ENCODE measurements at regions not wholly inside any gene's neighbourhood (a gene's known extent, or its start where the extent isn't known, plus 50 kb on each side); places are given as distances from the start of the nearest gene placed in this dataset.

DNA sequence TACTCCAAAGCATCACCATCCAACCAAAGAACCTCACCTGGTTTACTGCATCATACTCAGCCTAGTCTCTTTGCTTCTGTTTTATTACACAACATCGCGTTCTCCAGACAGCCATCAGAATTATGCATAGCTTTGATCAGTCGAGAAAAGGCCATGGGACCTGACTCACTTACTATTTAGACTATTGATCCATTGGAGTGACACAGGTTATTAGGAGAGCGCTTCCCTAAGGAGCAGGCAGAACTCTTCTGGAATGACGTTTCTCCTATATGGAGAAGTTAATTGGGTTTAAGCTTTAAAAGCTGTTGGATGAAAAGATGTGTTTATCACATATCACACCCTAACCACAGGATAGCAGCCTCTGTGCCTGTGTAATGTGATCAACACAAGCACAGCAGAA, 649.1 kb upstream of the SLC10A2 start:
- H3K4me3 ChIP-seq (ENCODE audit: low read length): no peak overlapping the region
- peaks cover 2% of the 10 kb centered on the region for H3K9me3 Mint-ChIP-seq
- TF ChIP-seq, protein P1, sequence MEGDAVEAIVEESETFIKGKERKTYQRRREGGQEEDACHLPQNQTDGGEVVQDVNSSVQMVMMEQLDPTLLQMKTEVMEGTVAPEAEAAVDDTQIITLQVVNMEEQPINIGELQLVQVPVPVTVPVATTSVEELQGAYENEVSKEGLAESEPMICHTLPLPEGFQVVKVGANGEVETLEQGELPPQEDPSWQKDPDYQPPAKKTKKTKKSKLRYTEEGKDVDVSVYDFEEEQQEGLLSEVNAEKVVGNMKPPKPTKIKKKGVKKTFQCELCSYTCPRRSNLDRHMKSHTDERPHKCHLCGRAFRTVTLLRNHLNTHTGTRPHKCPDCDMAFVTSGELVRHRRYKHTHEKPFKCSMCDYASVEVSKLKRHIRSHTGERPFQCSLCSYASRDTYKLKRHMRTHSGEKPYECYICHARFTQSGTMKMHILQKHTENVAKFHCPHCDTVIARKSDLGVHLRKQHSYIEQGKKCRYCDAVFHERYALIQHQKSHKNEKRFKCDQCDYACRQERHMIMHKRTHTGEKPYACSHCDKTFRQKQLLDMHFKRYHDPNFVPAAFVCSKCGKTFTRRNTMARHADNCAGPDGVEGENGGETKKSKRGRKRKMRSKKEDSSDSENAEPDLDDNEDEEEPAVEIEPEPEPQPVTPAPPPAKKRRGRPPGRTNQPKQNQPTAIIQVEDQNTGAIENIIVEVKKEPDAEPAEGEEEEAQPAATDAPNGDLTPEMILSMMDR (conservative IDR thresholded peaks at IDR 0.05): no peak
- no peaks in the 10 kb centered on the region for H3K4me1 ChIP-seq (ENCODE audit: control insufficient read depth, insufficient read depth, low read length)
- peaks cover 7% of the 10 kb centered on the region for H3K4me1 Mint-ChIP-seq
- no peak overlapping the region for H3K27ac ChIP-seq (ENCODE audit: low read depth, low read length)
- H3K36me3 ChIP-seq (ENCODE audit: control insufficient read depth, insufficient read depth, low read length): no peaks in the 10 kb centered on the region
- H3K9ac ChIP-seq (ENCODE audit: extremely low read depth, low read length, poor library complexity, severe bottlenecking): no peak overlapping the region
- H3K36me3 Mint-ChIP-seq (ENCODE audit: low read depth): no peaks in the 10 kb centered on the region
- H3K27ac Mint-ChIP-seq: no peak overlapping the region
- no peak overlapping the region for H3K4me3 Mint-ChIP-seq
- H3K27me3 ChIP-seq (ENCODE audit: control insufficient read depth, insufficient read depth, low read length, poor library complexity, severe bottlenecking): no peaks in the 10 kb centered on the region
- DNase-seq: no peak
- peaks cover 4% of the 10 kb centered on the region for H3K9me3 ChIP-seq (ENCODE audit: control insufficient read depth, low read length)
- no peaks in the 10 kb centered on the region for H3K27me3 Mint-ChIP-seq (ENCODE audit: insufficient read depth)
- 97 to 100% methylated on average over 1 to 4 of the region's 5 CpGs for WGBS, 2 experiments (ENCODE audit: insufficient coverage in 1 of 2, insufficient read length in 1 of 2)

GRCh38 chr13:103703246-103703645, 637.0 kb upstream of the SLC10A2 start:
- no peaks in the 10 kb centered on the region for H3K36me3 ChIP-seq (ENCODE audit: control insufficient read depth, insufficient read depth, low read length)
- H3K27ac Mint-ChIP-seq: no peak overlapping the region
- DNase-seq: no peak
- TF ChIP-seq, protein P1 (conservative IDR thresholded peaks at IDR 0.05): no peak
- peaks cover 5% of the 10 kb centered on the region for H3K9me3 Mint-ChIP-seq
- H3K36me3 Mint-ChIP-seq (ENCODE audit: low read depth): no peaks in the 10 kb centered on the region
- no peaks in the 10 kb centered on the region for H3K27me3 ChIP-seq (ENCODE audit: control insufficient read depth, insufficient read depth, low read length, poor library complexity, severe bottlenecking)
- H3K4me3 Mint-ChIP-seq: no peak overlapping the region
- H3K4me1 Mint-ChIP-seq: peaks cover 4% of the 10 kb centered on the region
- 92% methylated on average over 1 of the region's 1 CpG; no CpG with 5 or more reads in 1 of the 2 experiments for WGBS, 2 experiments (ENCODE audit: insufficient coverage in 1 of 2, insufficient read length in 1 of 2)
- H3K4me1 ChIP-seq (ENCODE audit: control insufficient read depth, insufficient read depth, low read length): no peaks in the 10 kb centered on the region
- H3K4me3 ChIP-seq (ENCODE audit: low read length): no peak overlapping the region
- no peaks in the 10 kb centered on the region for H3K9me3 ChIP-seq (ENCODE audit: control insufficient read depth, low read length)
- H3K27ac ChIP-seq (ENCODE audit: low read depth, low read length): no peak overlapping the region
- no peak overlapping the region for H3K9ac ChIP-seq (ENCODE audit: extremely low read depth, low read length, poor library complexity, severe bottlenecking)
- no peaks in the 10 kb centered on the region for H3K27me3 Mint-ChIP-seq (ENCODE audit: insufficient read depth)

DNA sequence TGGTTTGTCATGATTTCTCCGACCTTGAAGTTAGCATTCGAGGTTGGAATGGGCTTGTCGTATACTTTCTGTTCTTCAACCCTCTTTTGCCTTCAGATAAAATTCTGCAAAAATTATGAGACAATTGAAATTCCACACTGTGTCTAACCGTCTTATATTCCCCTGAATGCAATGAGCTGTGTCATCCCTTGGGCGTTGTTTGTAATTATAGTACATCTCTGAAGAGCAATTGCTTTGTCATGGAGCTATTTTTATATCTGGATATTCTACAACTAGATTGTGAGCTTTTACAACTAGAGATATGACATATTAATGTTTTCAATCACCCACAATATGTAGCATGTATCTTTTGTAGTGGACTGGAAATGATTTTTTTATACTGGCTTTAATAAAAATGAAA, 631.8 kb upstream of the SLC10A2 start:
- no peaks in the 10 kb centered on the region for H3K4me1 ChIP-seq (ENCODE audit: control insufficient read depth, insufficient read depth, low read length)
- TF ChIP-seq, protein P1 (conservative IDR thresholded peaks at IDR 0.05): no peak
- no peak overlapping the region for H3K9ac ChIP-seq (ENCODE audit: extremely low read depth, low read length, poor library complexity, severe bottlenecking)
- Mint-ChIP-seq H3K27me3 (ENCODE audit: insufficient read depth) (no peaks in the 10 kb centered on the region), H3K27ac (no peak overlapping the region), H3K4me3 (no peak overlapping the region), H3K4me1 (peaks cover 8% of the 10 kb centered on the region), H3K36me3 (ENCODE audit: low read depth) (no peaks in the 10 kb centered on the region), H3K9me3 (no peaks in the 10 kb centered on the region)
- no peaks in the 10 kb centered on the region for H3K27me3 ChIP-seq (ENCODE audit: control insufficient read depth, insufficient read depth, low read length, poor library complexity, severe bottlenecking)
- H3K9me3 ChIP-seq (ENCODE audit: control insufficient read depth, low read length): no peaks in the 10 kb centered on the region
- no peak overlapping the region for H3K4me3 ChIP-seq (ENCODE audit: low read length)
- no peak overlapping the region for H3K27ac ChIP-seq (ENCODE audit: low read depth, low read length)
- no peak for DNase-seq
- 95 to 98% methylated on average over 3 to 5 of the region's 5 CpGs for WGBS, 2 experiments (ENCODE audit: insufficient coverage in 1 of 2, insufficient read length in 1 of 2)
- no peaks in the 10 kb centered on the region for H3K36me3 ChIP-seq (ENCODE audit: control insufficient read depth, insufficient read depth, low read length)

All from endodermal cell (in vitro differentiated cells).